H1 (cell line): ENCODE measurements at regions not wholly inside any gene's neighbourhood (a gene's known extent, or its start where the extent isn't known, plus 50 kb on each side); places are given as distances from the start of the nearest gene placed in this dataset.

ENCODE experiments used
- CHD7 ChIP-seq: fragments of 300-600 bp; sonication (generic); IDR thresholded peaks from 2 replicates; pipeline ENCODE4 v1.7.1; 2012; ENCODE audit warnings: low read length, moderate library complexity, mild to moderate bottlenecking, inconsistent platforms; ENCODE audit not compliant: insufficient replicate concordance

GRCh38 chr9:70465398-70465797, 50.9 kb upstream of the KLF9 start (continued):
- no peak for TF ChIP-seq CHD7
